Epithelial cell of esophagus (primary cell): ENCODE measurements at regions not wholly inside any gene's neighbourhood (a gene's known extent, or its start where the extent isn't known, plus 50 kb on each side); places are given as distances from the start of the nearest gene placed in this dataset.

Experiments
- DNase-seq: peaks from one replicate; pipeline ENCODE4 v3.0.0; 2010; ENCODE audit warnings: low read depth
- H3K4me3 ChIP-seq: 2 replicates; pipeline ENCODE4 v1.5.1; 2011; ENCODE audit warnings: mild to moderate bottlenecking, low read length, control low read depth
- TF ChIP-seq, protein P1 (sequence below): IDR thresholded peaks from 2 replicates; pipeline ENCODE4 v1.5.1; 2011; ENCODE audit warnings: low read depth, mild to moderate bottlenecking, low read length, control low read depth, inconsistent platforms; ENCODE audit not compliant: insufficient read depth; ENCODE audit errors: missing control alignments

DNA sequence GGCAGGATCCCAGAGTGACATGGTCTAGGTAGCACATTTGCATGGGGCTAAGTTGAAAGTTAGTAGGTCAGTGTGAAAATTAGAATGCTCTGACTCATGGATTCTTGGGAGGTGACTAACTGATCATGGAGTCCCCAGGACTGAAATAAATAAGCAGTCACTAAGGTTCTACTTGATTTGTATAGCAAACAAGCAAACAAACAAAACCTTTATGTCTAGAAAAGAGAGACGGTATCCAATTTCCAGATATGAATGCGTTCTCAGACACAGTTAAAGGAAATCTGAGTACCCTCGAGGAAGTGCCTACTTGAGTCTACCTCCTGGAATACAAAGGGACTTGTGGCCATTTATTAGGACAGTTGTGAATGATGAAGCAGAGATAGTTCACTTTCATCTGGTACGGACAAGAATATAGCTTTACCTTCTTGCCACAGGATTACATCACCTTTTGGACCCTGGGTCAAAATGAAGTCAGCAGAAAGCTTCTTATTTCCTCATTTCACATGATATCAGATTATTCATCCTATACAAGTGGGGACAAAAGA lies 54.3 kb upstream of the AGPS start:
- TF ChIP-seq, protein P1, sequence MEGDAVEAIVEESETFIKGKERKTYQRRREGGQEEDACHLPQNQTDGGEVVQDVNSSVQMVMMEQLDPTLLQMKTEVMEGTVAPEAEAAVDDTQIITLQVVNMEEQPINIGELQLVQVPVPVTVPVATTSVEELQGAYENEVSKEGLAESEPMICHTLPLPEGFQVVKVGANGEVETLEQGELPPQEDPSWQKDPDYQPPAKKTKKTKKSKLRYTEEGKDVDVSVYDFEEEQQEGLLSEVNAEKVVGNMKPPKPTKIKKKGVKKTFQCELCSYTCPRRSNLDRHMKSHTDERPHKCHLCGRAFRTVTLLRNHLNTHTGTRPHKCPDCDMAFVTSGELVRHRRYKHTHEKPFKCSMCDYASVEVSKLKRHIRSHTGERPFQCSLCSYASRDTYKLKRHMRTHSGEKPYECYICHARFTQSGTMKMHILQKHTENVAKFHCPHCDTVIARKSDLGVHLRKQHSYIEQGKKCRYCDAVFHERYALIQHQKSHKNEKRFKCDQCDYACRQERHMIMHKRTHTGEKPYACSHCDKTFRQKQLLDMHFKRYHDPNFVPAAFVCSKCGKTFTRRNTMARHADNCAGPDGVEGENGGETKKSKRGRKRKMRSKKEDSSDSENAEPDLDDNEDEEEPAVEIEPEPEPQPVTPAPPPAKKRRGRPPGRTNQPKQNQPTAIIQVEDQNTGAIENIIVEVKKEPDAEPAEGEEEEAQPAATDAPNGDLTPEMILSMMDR, result no peak
- peak; percentile 79 for DNase-seq
- no peak overlapping the region for H3K4me3 ChIP-seq

DNA sequence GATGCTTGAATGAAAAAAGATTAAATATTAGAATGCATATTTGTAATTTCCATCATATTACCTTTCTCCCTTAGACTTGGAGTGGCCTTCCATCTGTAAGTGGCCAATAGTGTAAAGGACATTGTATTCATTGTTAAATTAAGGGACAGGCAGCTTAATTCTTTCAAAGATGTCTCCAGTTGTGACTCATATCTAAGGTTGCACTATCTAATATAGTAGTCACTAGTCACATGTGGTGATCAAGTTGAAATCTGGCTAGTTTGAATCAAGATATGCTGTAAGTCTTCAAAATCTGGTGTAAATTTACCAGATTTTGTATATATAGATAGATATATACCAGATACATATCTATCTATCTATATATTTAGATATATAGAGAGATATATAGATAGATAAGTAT lies 52.4 kb upstream of the AGPS start:
- no peak overlapping the region for H3K4me3 ChIP-seq
- TF ChIP-seq, protein P1, result no peak
- peak; percentile 47 for DNase-seq

DNA sequence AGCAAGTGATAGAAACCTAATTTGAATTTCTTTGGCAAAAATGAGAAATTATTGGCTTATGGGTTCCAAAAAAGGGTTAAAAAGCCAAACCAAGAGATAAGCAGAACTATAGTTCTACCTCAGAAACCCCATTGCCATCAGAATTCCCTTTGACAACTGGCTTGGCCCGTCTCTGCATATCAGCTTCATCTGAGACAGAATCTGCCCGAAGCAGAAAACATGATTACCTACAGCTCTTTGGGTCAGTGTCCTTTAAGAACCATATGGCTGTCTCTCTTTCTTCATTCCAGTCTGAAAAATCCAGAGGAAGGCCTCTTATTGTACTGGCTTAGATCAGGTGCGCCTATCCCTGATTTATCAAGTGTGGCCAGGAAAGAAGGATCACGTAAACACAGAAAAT lies 49.8 kb upstream of the AGPS start:
- TF ChIP-seq, protein P1, result no peak
- H3K4me3 ChIP-seq, result no peak overlapping the region
- no peak for DNase-seq
